H9 (cell line): ENCODE measurements at regions not wholly inside any gene's neighbourhood (a gene's known extent, or its start where the extent isn't known, plus 50 kb on each side); places are given as distances from the start of the nearest gene placed in this dataset.

Source experiments
- DNase-seq: peaks from one replicate; pipeline ENCODE4 v3.0.0-alpha.2; 2017
- H2AFZ ChIP-seq: one replicate; pipeline ENCODE4 v1.6.1; 2013; ENCODE audit warnings: mild to moderate bottlenecking, low read length, control low read depth, moderate library complexity
- H2AK5ac ChIP-seq: 2 replicates; pipeline ENCODE4 v1.6.1; 2013; ENCODE audit warnings: low read length, control low read depth, mixed read lengths; ENCODE audit not compliant: insufficient read length
- H2BK120ac ChIP-seq: one replicate; pipeline ENCODE4 v1.6.1; 2013; ENCODE audit warnings: low read depth, mild to moderate bottlenecking, low read length, control low read depth, inconsistent platforms; ENCODE audit not compliant: poor library complexity, severe bottlenecking
- H2BK12ac ChIP-seq: 2 replicates; pipeline ENCODE4 v1.6.1; 2013; ENCODE audit warnings: low read length, control low read depth, mixed read lengths, low read depth; ENCODE audit not compliant: insufficient read length
- H2BK15ac ChIP-seq: 2 replicates; pipeline ENCODE4 v1.6.1; 2013; ENCODE audit warnings: low read depth, low read length, control low read depth
- H2BK20ac ChIP-seq: one replicate; pipeline ENCODE4 v1.6.1; 2013; ENCODE audit warnings: low read depth, mild to moderate bottlenecking, low read length, control low read depth, inconsistent platforms; ENCODE audit not compliant: poor library complexity, severe bottlenecking
- H2BK5ac ChIP-seq: 2 replicates; pipeline ENCODE4 v1.6.1; 2013; ENCODE audit warnings: low read length, control low read depth, mixed read lengths; ENCODE audit not compliant: insufficient read length
- H3K14ac ChIP-seq: 2 replicates; pipeline ENCODE4 v1.6.1; 2013; ENCODE audit warnings: low read length, control low read depth; ENCODE audit not compliant: insufficient read depth
- H3K18ac ChIP-seq: 2 replicates; pipeline ENCODE4 v1.6.1; 2013; ENCODE audit warnings: low read depth, mild to moderate bottlenecking, mixed read lengths, low read length, control low read depth; ENCODE audit not compliant: insufficient read length
- H3K23ac ChIP-seq: 2 replicates; pipeline ENCODE4 v1.6.1; 2013; ENCODE audit warnings: low read length, control low read depth, mixed read lengths, low read depth; ENCODE audit not compliant: insufficient read length
- H3K23me2 ChIP-seq: 2 replicates; pipeline ENCODE4 v1.6.1; 2013; ENCODE audit warnings: low read depth, mild to moderate bottlenecking, mixed read lengths, low read length, control low read depth; ENCODE audit not compliant: insufficient read length, poor library complexity, severe bottlenecking
- H3K27ac ChIP-seq: 2 replicates; pipeline ENCODE4 v1.5.1; 2013; ENCODE audit warnings: low read length, control low read depth, mixed read lengths, low read depth; ENCODE audit not compliant: insufficient read length
- H3K27me3 ChIP-seq: 2 replicates; pipeline ENCODE4 v1.6.1; 2013; ENCODE audit warnings: low read length, control low read depth, inconsistent platforms; ENCODE audit not compliant: insufficient read depth
- H3K4ac ChIP-seq: 2 replicates; pipeline ENCODE4 v1.6.1; 2013; ENCODE audit warnings: low read depth, mild to moderate bottlenecking, control low read depth, inconsistent platforms, low read length, moderate library complexity
- H3K4me1 ChIP-seq: 2 replicates; pipeline ENCODE4 v1.6.1; 2013; ENCODE audit warnings: low read length, control low read depth, inconsistent platforms; ENCODE audit not compliant: insufficient read depth
- H3K4me2 ChIP-seq: 2 replicates; pipeline ENCODE4 v1.6.1; 2013; ENCODE audit warnings: low read length, control low read depth, mixed read lengths; ENCODE audit not compliant: insufficient read length, insufficient read depth
- H3K56ac ChIP-seq: 2 replicates; pipeline ENCODE4 v1.6.1; 2013; ENCODE audit warnings: low read depth, mild to moderate bottlenecking, mixed read lengths, low read length, control low read depth; ENCODE audit not compliant: insufficient read length
- H3K79me1 ChIP-seq: 2 replicates; pipeline ENCODE4 v1.6.1; 2013; ENCODE audit warnings: low read depth, mild to moderate bottlenecking, moderate library complexity, low read length, control low read depth, inconsistent platforms; ENCODE audit not compliant: insufficient read depth, poor library complexity, severe bottlenecking
- H3K79me2 ChIP-seq: 2 replicates; pipeline ENCODE4 v1.6.1; 2013; ENCODE audit warnings: low read length, control low read depth, inconsistent platforms; ENCODE audit not compliant: insufficient read depth
- H3K9ac ChIP-seq: 2 replicates; pipeline ENCODE4 v1.6.1; 2013; ENCODE audit warnings: low read length, control low read depth, mixed read lengths; ENCODE audit not compliant: insufficient read length; ENCODE audit errors: extremely low read depth
- H3K9me3 ChIP-seq: one replicate; pipeline ENCODE4 v1.6.1; 2013; ENCODE audit warnings: low read depth, low read length, inconsistent platforms; ENCODE audit not compliant: control insufficient read depth
- H3T11ph ChIP-seq: one replicate; pipeline ENCODE4 v1.6.1; 2013; ENCODE audit warnings: mild to moderate bottlenecking, low read length, control low read depth, inconsistent platforms
- H4K20me1 ChIP-seq: one replicate; pipeline ENCODE4 v1.6.1; 2013; ENCODE audit not compliant: control insufficient read depth, insufficient read length, insufficient read depth
- H4K5ac ChIP-seq: 2 replicates; pipeline ENCODE4 v1.6.1; 2013; ENCODE audit warnings: low read depth, mild to moderate bottlenecking, mixed read lengths, low read length, control low read depth; ENCODE audit not compliant: insufficient read length
- H4K8ac ChIP-seq: replicated peaks from 2 replicates; pipeline ENCODE4 v1.6.1; 2013; ENCODE audit warnings: low read length, control low read depth, mixed read lengths, low read depth; ENCODE audit not compliant: insufficient read length
- H4K91ac ChIP-seq: 2 replicates; pipeline ENCODE4 v1.6.1; 2013; ENCODE audit warnings: low read depth, mild to moderate bottlenecking, moderate library complexity, mixed read lengths, low read length, control low read depth; ENCODE audit not compliant: insufficient read length
- H3K27ac Mint-ChIP-seq, 3 experiments: 2 replicates in 2 of 3; 3 replicates in 1 of 3; pipeline ENCODE4 v1.8.0; 2020 to 2021; ENCODE audit warnings: mixed read lengths in 3 of 3, mild to moderate bottlenecking in 1 of 3, moderate library complexity in 1 of 3
- H3K27me3 Mint-ChIP-seq: 2 replicates; pipeline ENCODE4 v1.8.0; 2021; ENCODE audit warnings: low read depth, mild to moderate bottlenecking, moderate library complexity, mixed read lengths
- H3K36me3 Mint-ChIP-seq, 3 experiments: 2 replicates in 2 of 3; 3 replicates in 1 of 3; pipeline ENCODE4 v1.8.0; 2020 to 2021; ENCODE audit warnings: low read depth in 3 of 3, mixed read lengths in 3 of 3; ENCODE audit not compliant: insufficient read depth in 1 of 3
- H3K4me1 Mint-ChIP-seq, 2 experiments: 2 replicates each; pipeline ENCODE4 v1.8.0; 2020; ENCODE audit warnings: mixed read lengths in 2 of 2
- H3K4me3 Mint-ChIP-seq, 2 experiments: 2 replicates in 1 of 2; 3 replicates in 1 of 2; pipeline ENCODE4 v1.8.0; 2020 to 2021; ENCODE audit warnings: mild to moderate bottlenecking in 2 of 2, mixed read lengths in 2 of 2, moderate library complexity in 1 of 2
- H3K9me3 Mint-ChIP-seq, 2 experiments: 2 replicates in 1 of 2; 3 replicates in 1 of 2; pipeline ENCODE4 v1.8.0; 2020; ENCODE audit warnings: mild to moderate bottlenecking in 2 of 2, mixed read lengths in 2 of 2, moderate library complexity in 1 of 2
- CTCF ChIP-seq: fragments of 200-600 bp; sonication (generic); conservative IDR thresholded peaks from 3 replicates; pipeline ENCODE4 v1.8.0; 2021; ENCODE audit warnings: antibody characterized with exemption, mild to moderate bottlenecking
- WGBS: extraction: QIAGEN DNeasy Blood & Tissue Kit; methylation state at CpG from one replicate; pipeline ENCODE4 v1.1.7; 2013; ENCODE audit warnings: missing lambda C conversion rate, low lambda C conversion rate, mixed read lengths; ENCODE audit not compliant: insufficient read length; ENCODE audit errors: extremely low coverage; 5-methylcytosine and 5-hydroxymethylcytosine counted together

GRCh38 chr2:175568109-175568730 is 386.7 kb upstream of the ATP5MC3 start:
- peaks cover 5 to 11% of the 10 kb centered on the region in 2 experiments for H3K4me1 Mint-ChIP-seq
- no peak overlapping the region for H3K9ac ChIP-seq
- no peak overlapping the region for H2AFZ ChIP-seq

More at GRCh38 chr2:175568109-175568730, 386.7 kb upstream of the ATP5MC3 start:
- Histone ChIP-seq H3K4ac (no peak overlapping the region), H2BK120ac (no peak overlapping the region), H3K27me3 (no peaks in the 10 kb centered on the region), H4K20me1 (no peaks in the 10 kb centered on the region), H3K23me2 (no peaks in the 10 kb centered on the region), H3K56ac (no peak overlapping the region), H4K5ac (no peak overlapping the region), H3K23ac (no peak overlapping the region), H3K18ac (no peak overlapping the region), H2AK5ac (no peak overlapping the region), H3K79me1 (no peaks in the 10 kb centered on the region), H4K91ac (no peak overlapping the region), H3K27ac (no peak overlapping the region), H3K79me2 (no peaks in the 10 kb centered on the region), H4K8ac (no peak overlapping the region), H3K9me3 (no peaks in the 10 kb centered on the region), H2BK20ac (no peak overlapping the region), H2BK5ac (no peak overlapping the region), H3K4me1 (no peaks in the 10 kb centered on the region), H2BK12ac (no peak overlapping the region), H3T11ph (no peak overlapping the region), H2BK15ac (no peak overlapping the region), H3K14ac (no peak overlapping the region), H3K4me2 (no peak overlapping the region)
- no peaks in the 10 kb centered on the region for H3K36me3 Mint-ChIP-seq
- WGBS = no CpG with 5 or more reads among the region's 9 CpGs
- no peak overlapping the region for H3K4me3 Mint-ChIP-seq
- H3K9me3 Mint-ChIP-seq = no peaks in the 10 kb centered on the region
- H3K27ac Mint-ChIP-seq = no peak overlapping the region
- DNase-seq = no peak
- no peak for TF ChIP-seq CTCF
- no peaks in the 10 kb centered on the region for H3K27me3 Mint-ChIP-seq
